GM19372 (cell line): ENCODE measurements at regions not wholly inside any gene's neighbourhood (a gene's known extent, or its start where the extent isn't known, plus 50 kb on each side); places are given as distances from the start of the nearest gene placed in this dataset.
"Not testable (repeated sequence)": the region's sequence is repeated elsewhere in the genome, so short reads cannot be mapped to it uniquely, and the experiment has no call there.

ENCODE experiments used
- ATAC-seq: cut with Tn5 transposase; IDR thresholded peaks from one replicate; pipeline ENCODE4 v1.9.1; 2021; ENCODE audit warnings: mild to moderate bottlenecking, low read depth, moderate library complexity; ENCODE audit not compliant: unreplicated experiment

- ATAC-seq: no peak
Observed at GRCh38 chr5:91770400-91770799, 387.3 kb upstream of the ARRDC3 start.

- not testable (repeated sequence) for ATAC-seq
Observed at GRCh38 chr5:91757383-91757782, 374.3 kb upstream of the ARRDC3 start.

GRCh38 chr5:91754990-91755389, 371.9 kb upstream of the ARRDC3 start:
- no peak for ATAC-seq

DNA sequence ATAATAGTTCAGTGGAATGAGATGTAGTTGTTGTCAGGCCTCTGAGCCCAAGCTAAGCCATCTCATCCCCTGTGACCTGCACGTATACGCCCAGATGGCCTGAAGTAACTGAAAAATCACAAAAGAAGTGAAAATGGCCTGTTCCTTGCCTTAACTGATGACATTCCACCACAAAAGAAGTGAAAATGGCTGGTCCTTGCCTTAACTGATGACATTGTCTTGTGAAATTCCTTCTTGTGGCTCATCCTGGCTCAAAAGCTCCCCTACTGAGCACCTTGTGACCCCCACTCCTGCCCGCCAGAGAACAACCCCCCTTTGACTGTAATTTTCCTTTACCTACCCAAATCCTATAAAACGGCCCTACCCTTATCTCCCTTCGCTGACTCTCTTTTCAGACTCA, 361.4 kb upstream of the ARRDC3 start:
- ATAC-seq: not testable (repeated sequence)

GRCh38 chr5:91742550-91742949, 359.4 kb upstream of the ARRDC3 start:
- ATAC-seq: no peak

GRCh38 chr5:91741764-91742505, 358.8 kb upstream of the ARRDC3 start:
- no peak for ATAC-seq

DNA sequence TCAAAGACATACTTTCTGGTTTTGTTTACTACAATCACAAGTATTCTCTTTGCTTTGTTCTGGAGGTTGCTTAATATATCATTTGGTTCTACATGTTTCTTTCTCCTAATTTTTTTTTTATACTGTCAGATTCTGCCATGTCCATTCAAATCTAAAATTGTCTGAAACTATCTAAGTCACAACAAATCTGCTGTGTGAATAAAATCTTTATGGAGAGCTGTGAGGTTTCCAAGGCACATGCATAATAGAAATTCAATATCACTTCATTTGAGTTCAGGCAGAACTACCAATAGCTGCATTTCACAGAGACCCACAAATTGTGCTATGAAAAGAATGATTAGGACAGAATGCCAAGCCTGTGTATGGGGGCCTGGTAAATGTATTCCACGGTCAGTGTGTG, 346.9 kb upstream of the ARRDC3 start:
- ATAC-seq: no peak

DNA sequence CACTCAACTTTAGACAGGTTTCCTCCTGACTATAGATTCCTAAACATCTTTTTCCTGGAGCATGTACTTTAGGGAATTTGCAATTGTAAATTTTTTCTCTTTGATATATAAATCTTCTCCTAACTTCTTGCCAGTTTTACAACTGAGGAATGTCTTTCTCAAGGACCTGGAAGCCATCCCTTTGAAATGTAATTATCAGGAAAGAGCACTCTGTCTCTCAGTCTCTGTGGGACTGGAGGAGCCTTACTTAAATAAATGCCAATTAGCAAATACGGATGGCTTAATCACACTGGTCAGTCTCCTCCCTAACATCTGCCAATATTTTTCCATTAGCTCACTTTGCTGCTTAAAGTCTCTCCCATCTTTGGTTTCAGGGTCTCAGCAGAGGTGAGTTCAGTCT, 344.3 kb upstream of the ARRDC3 start:
- no peak for ATAC-seq

GRCh38 chr5:91722736-91723467, 339.8 kb upstream of the ARRDC3 start:
- no peak for ATAC-seq

GRCh38 chr5:91712718-91713117, 329.6 kb upstream of the ARRDC3 start:
- no peak for ATAC-seq

GRCh38 chr5:91707521-91707841, 324.4 kb upstream of the ARRDC3 start:
- no peak for ATAC-seq

- no peak for ATAC-seq
Observed at GRCh38 chr5:91706785-91707520, 323.8 kb upstream of the ARRDC3 start.

GRCh38 chr5:91703128-91703527, 320.0 kb upstream of the ARRDC3 start:
- no peak for ATAC-seq

DNA sequence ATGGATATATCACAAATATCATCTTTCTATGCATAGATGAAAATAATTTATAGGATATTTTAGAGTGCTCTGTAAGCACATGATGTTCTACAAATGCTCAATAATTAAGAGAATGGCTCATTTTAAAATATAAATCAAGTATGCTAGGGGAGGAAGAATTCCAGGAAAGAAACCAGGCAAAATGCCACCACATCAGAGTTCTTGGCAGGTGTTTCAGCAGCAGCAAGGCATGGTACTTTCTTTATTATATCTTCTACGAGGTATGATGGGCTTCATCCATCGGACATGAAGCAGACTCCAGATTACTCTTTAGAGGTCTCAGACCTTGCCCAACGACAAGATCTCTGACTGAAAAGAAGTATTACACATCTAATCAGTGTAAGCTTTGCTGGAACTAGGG, 316.3 kb upstream of the ARRDC3 start:
- no peak for ATAC-seq

GRCh38 chr5:91691592-91691991, 308.5 kb upstream of the ARRDC3 start:
- ATAC-seq: no peak

DNA sequence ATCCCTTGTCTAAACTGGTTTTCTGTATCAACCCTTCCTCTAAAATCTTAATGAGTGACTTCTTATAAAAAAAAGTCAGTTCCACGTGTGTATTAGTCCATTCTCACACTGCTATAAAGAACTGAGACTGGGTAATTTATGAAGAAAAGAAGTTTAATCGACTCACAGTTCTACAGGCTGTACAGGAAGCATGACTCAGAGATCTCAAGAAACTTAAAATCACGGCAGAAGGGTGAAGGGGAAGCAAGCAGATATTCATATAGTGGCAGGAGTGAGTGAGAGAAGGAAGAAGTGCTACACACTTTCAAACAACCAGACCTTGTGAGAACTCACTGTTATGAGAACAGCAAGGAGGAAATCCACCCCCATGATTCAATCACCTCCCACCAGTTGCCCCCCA, 307.8 kb upstream of the ARRDC3 start:
- no peak for ATAC-seq

DNA sequence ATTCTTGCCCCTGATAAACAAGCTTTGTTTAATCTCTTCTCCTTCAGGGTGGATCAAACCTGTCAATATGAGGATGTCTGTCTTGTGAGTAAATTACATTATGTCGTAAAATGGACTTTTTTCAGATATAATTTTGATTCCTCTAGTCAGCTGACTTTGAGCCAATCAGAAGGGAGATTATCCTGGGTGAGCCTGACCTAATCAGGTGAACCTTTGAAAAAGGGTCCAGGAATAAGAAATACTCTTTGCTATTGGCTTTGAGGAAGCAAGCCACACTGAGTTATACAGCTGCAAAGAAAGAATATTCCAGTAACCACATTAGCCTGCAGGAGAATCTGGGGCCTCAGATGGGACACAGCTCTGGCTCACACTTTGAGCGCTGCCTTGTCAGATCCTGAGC, 304.3 kb upstream of the ARRDC3 start:
- ATAC-seq: no peak

DNA sequence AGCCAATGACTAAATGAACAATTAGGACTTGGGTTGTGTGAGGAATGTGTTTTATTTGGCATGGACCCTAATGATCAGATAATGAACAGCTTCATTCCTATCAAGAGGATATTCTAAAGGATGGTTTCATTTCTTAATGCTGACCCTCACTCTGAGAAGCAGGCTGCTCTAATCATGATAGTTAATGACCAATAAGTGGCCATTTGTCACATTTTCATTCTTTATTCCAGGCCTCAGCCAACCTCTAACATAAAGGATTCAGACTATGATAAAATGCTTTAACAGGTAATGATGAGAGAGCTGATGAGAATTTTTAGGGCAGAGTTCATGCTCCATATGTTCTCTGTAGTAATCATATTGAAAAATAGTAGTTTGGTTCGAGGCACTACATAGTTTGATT, 301.5 kb upstream of the ARRDC3 start:
- no peak for ATAC-seq

DNA sequence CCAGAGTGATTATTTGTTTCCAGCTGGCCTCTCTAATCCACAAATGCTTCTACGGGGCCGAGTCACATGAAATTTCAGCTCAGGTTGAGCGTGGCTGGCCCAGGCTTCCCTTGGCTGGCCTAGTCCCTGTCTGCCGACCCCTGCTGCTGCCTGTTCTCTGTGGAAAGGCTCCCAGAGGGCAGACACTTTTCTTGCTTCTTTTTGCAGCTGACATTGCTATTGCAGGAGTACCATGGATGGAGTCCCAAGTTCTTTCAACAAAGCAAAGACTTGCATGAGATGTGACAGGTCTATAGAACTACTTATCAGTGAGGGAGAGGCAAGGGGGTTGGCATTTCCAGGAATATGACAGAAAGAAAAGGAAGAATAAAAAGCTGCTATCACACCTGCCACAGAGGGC, 287.4 kb upstream of the ARRDC3 start:
- ATAC-seq: no peak

DNA sequence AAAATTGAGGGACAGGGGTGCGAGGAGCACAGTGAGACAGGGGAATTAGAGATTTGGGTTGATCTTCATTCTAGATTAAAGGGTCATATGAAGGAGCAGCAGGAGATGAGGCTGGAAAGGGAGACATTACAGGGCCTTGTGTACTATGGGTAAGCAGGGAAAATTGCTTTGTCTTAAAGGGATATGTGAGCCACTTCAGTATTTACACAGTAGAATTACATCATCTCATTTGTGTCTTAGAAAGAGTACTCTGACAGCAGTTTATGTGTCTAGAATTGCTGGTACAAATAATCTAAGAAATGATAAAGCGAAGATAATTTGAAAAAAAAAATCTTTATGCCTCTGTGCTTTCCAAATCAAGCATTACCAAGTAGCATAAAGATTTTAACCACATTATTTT, 287.0 kb upstream of the ARRDC3 start:
- no peak for ATAC-seq

- ATAC-seq: no peak
Observed at GRCh38 chr5:91668261-91668660, 285.1 kb upstream of the ARRDC3 start.

DNA sequence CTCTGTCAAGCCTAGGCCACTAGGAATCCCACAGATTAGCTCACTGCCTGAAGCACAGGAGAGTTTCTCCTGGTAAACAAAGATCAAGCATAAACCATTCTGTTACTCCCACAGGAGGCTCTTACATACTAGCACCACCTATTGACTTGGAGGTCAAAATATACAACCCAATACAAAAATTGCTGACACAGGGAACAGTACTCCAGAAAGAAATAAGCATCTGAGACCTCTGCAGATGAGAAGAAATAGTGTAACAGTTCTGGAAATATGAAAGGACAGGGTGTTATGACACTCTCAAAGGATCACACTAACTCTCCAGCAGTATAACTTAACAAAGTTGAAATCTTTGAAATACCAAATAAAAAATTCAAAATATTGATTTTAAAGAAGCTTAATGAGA, 269.6 kb upstream of the ARRDC3 start:
- no peak for ATAC-seq
